ENCODE measurements at regions not wholly inside any gene's neighbourhood (a gene's known extent, or its start where the extent isn't known, plus 50 kb on each side); places are given as distances from the start of the nearest gene placed in this dataset.

- TF ChIP-seq REST (IDR thresholded peaks at IDR 0.05; ENCODE audit: unreplicated experiment) (no peak), CREB1 (CRISPR knock-in tag; IDR thresholded peaks at IDR 0.05; ENCODE audit: low read depth) (no peak), JUNB (IDR thresholded peaks at IDR 0.05; ENCODE audit: unreplicated experiment) (no peak)
These were observed 143.1 kb downstream of the RCN1 start (continued) for GRCh38 chr11:32233928-32234327.

- H3K36me3 Mint-ChIP-seq (ENCODE audit: low read depth) = no peaks in the 10 kb centered on the region
These were observed 153.6 kb downstream of the RCN1 start for GRCh38 chr11:32244453-32244852.

More at GRCh38 chr11:32244453-32244852, 153.6 kb downstream of the RCN1 start:
- peaks cover 11% of the 10 kb centered on the region for H3K4me1 Mint-ChIP-seq
- no peak overlapping the region for H3K4me3 ChIP-seq
- H2AFZ ChIP-seq = peak overlapping the region; percentile 34; the same call in 1 of the 2 replicates
- TF ChIP-seq NANOG (IDR thresholded peaks at IDR 0.05; ENCODE audit: borderline replicate concordance) (no peak), JUNB (IDR thresholded peaks at IDR 0.05; ENCODE audit: unreplicated experiment) (no peak), STAT1 (IDR thresholded peaks at IDR 0.05; ENCODE audit: unreplicated experiment) (no peak), CREB1 (CRISPR knock-in tag; IDR thresholded peaks at IDR 0.05; ENCODE audit: low read depth) (no peak), EZH2 (IDR thresholded peaks at IDR 0.05; ENCODE audit: low read depth, unreplicated experiment) (no peak), REST (IDR thresholded peaks at IDR 0.05; ENCODE audit: unreplicated experiment) (no peak), ZNF114 (CRISPR knock-in tag; IDR thresholded peaks at IDR 0.05) (no peak), ZNF331 (CRISPR knock-in tag; IDR thresholded peaks at IDR 0.05; ENCODE audit: low read depth) (no peak), EZH2phosphoT487 (IDR thresholded peaks at IDR 0.05; ENCODE audit: unreplicated experiment) (no peak), POLR2AphosphoS5 (IDR thresholded peaks at IDR 0.05; ENCODE audit: low read depth) (no peak)
- H3K27me3 ChIP-seq (ENCODE audit: insufficient read depth) = no peaks in the 10 kb centered on the region
- no peaks in the 10 kb centered on the region for H3K79me2 ChIP-seq (replicated peaks; ENCODE audit: insufficient read depth)
- no peaks in the 10 kb centered on the region for H3F3A ChIP-seq (replicated peaks; ENCODE audit: low read depth)
- DNase-seq (ENCODE audit: low spot score) (no peak), ATAC-seq (no peak)
- H4K20me1 ChIP-seq (replicated peaks; ENCODE audit: insufficient read depth) = no peaks in the 10 kb centered on the region
- H3K27ac Mint-ChIP-seq = no peak overlapping the region
- no peaks in the 10 kb centered on the region for H3K36me3 ChIP-seq (ENCODE audit: insufficient read depth)
- no peak overlapping the region for H3K4me2 ChIP-seq
- H3K9me2 ChIP-seq (ENCODE audit: insufficient read depth) = no peaks in the 10 kb centered on the region
- H3K9me3 Mint-ChIP-seq = no peaks in the 10 kb centered on the region
- H3K27ac ChIP-seq (ENCODE audit: low read depth) = no peak overlapping the region
- no peak overlapping the region for H3K4me3 Mint-ChIP-seq
- H3K27me3 Mint-ChIP-seq (ENCODE audit: insufficient read depth, low read depth, poor library complexity) = peaks cover under 1% of the 10 kb centered on the region
- peaks cover 11% of the 10 kb centered on the region; the same call in 1 of the 2 replicates for H3K4me1 ChIP-seq (ENCODE audit: insufficient read depth)

Data from GM23338 (cell line).